DOHH2 (cell line): ENCODE measurements at regions not wholly inside any gene's neighbourhood (a gene's known extent, or its start where the extent isn't known, plus 50 kb on each side); places are given as distances from the start of the nearest gene placed in this dataset.

Experiments used
- H3F3A ChIP-seq: fragments of 200-600 bp; sonication (generic), shearing (Covaris generic); 2 replicates; pipeline ENCODE4 v1.6.0; 2016; ENCODE audit warnings: antibody characterized with exemption, mild to moderate bottlenecking; ENCODE audit not compliant: control insufficient read depth, insufficient read depth
- H3K27ac ChIP-seq: fragments of 200-600 bp; sonication (generic); 2 replicates; pipeline ENCODE4 v1.5.1; 2014; ENCODE audit warnings: low read depth, mild to moderate bottlenecking, low read length, moderate library complexity
- H3K27me3 ChIP-seq: fragments of 200-600 bp; sonication (generic); 2 replicates; pipeline ENCODE4 v1.6.1; 2014; ENCODE audit warnings: mild to moderate bottlenecking, low read length, mixed read lengths; ENCODE audit not compliant: control insufficient read depth
- H3K36me3 ChIP-seq: fragments of 200-600 bp; sonication (generic); 2 replicates; pipeline ENCODE4 v1.6.1; 2014; ENCODE audit warnings: mild to moderate bottlenecking, low read length, moderate library complexity, mixed read lengths; ENCODE audit not compliant: control insufficient read depth
- H3K4me1 ChIP-seq: fragments of 200-600 bp; sonication (generic); 2 replicates; pipeline ENCODE4 v1.6.1; 2014; ENCODE audit warnings: mild to moderate bottlenecking, low read length, mixed read lengths; ENCODE audit not compliant: control insufficient read depth
- H3K4me2 ChIP-seq: fragments of 200-600 bp; sonication (generic); 2 replicates; pipeline ENCODE4 v1.6.0; 2014; ENCODE audit warnings: mild to moderate bottlenecking, low read length, moderate library complexity
- H3K4me3 ChIP-seq: fragments of 200-600 bp; sonication (generic); 2 replicates; pipeline ENCODE4 v1.5.1; 2014; ENCODE audit warnings: mild to moderate bottlenecking, low read length, mixed read lengths
- H3K79me2 ChIP-seq: fragments of 200-600 bp; sonication (generic); 2 replicates; pipeline ENCODE4 v1.6.1; 2014; ENCODE audit warnings: mild to moderate bottlenecking, low read length, mixed read lengths; ENCODE audit not compliant: control insufficient read depth
- H3K9me2 ChIP-seq: fragments of 200-600 bp; sonication (generic); replicated peaks from 2 replicates; pipeline ENCODE4 v1.6.1; 2014; ENCODE audit warnings: mild to moderate bottlenecking, low read length, mixed read lengths; ENCODE audit not compliant: control insufficient read depth
- H3K9me3 ChIP-seq: fragments of 200-600 bp; sonication (generic); 2 replicates; pipeline ENCODE4 v1.6.1; 2014; ENCODE audit warnings: antibody characterized with exemption, low read length, mixed read lengths; ENCODE audit not compliant: control insufficient read depth, insufficient read depth
- H4K20me1 ChIP-seq: fragments of 200-600 bp; sonication (generic); 2 replicates; pipeline ENCODE4 v1.6.0; 2014; ENCODE audit warnings: low read depth, mild to moderate bottlenecking, antibody characterized with exemption, low read length, moderate library complexity; ENCODE audit not compliant: control insufficient read depth, insufficient read depth
- CTCF ChIP-seq: fragments of 200-600 bp; sonication (generic); IDR thresholded peaks from one replicate; pipeline ENCODE4 v1.5.1; 2014; ENCODE audit warnings: antibody characterized with exemption, mild to moderate bottlenecking, low read depth, low read length; ENCODE audit not compliant: poor library complexity, severe bottlenecking
- EZH2phosphoT487 ChIP-seq: fragments of 200-600 bp; sonication (generic); IDR thresholded peaks from 2 replicates; pipeline ENCODE4 v1.6.1; 2017; ENCODE audit warnings: borderline replicate concordance, mild to moderate bottlenecking, antibody characterized with exemption, low read length, moderate library complexity, mixed read lengths

GRCh38 chr5:143972068-143972467 lies 160.1 kb downstream of the HMHB1 start:
- peaks cover 53% of the 10 kb centered on the region for H3K4me1 ChIP-seq
- peak overlapping the region; percentile 52 for H3K4me2 ChIP-seq
- no peaks in the 10 kb centered on the region for H3K36me3 ChIP-seq
- TF ChIP-seq EZH2phosphoT487 (no peak), CTCF (no peak)
- H3K79me2 ChIP-seq: no peaks in the 10 kb centered on the region
- peaks cover 9% of the 10 kb centered on the region; the same call in 1 of the 2 replicates for H3F3A ChIP-seq
- H3K27me3 ChIP-seq: no peaks in the 10 kb centered on the region
- H3K4me3 ChIP-seq: no peak overlapping the region
- H4K20me1 ChIP-seq: no peaks in the 10 kb centered on the region
- H3K9me2 ChIP-seq: no peaks in the 10 kb centered on the region
- H3K27ac ChIP-seq: peak overlapping the region; percentile 47
- no peaks in the 10 kb centered on the region for H3K9me3 ChIP-seq

- no peaks in the 10 kb centered on the region for H3K27me3 ChIP-seq
- no peaks in the 10 kb centered on the region for H4K20me1 ChIP-seq
- H3K9me2 ChIP-seq: no peaks in the 10 kb centered on the region
- H3K27ac ChIP-seq: no peak overlapping the region
- no peak overlapping the region for H3K4me2 ChIP-seq
- H3K9me3 ChIP-seq: no peaks in the 10 kb centered on the region
- no peak overlapping the region for H3K4me3 ChIP-seq
- H3K36me3 ChIP-seq: no peaks in the 10 kb centered on the region
- no peaks in the 10 kb centered on the region for H3K79me2 ChIP-seq
- peaks cover 9% of the 10 kb centered on the region; the same call in 1 of the 2 replicates for H3F3A ChIP-seq
- H3K4me1 ChIP-seq: peaks cover 38% of the 10 kb centered on the region
- TF ChIP-seq EZH2phosphoT487 (no peak), CTCF (no peak)
These were observed 164.1 kb downstream of the HMHB1 start for GRCh38 chr5:143976055-143976454.

- no peaks in the 10 kb centered on the region for H3K79me2 ChIP-seq
- no peaks in the 10 kb centered on the region for H3K9me3 ChIP-seq
- H3K4me2 ChIP-seq: no peak overlapping the region
These were observed 166.0 kb downstream of the HMHB1 start for GRCh38 chr5:143977891-143978461.

More at GRCh38 chr5:143977891-143978461, 166.0 kb downstream of the HMHB1 start:
- H4K20me1 ChIP-seq: no peaks in the 10 kb centered on the region
- no peaks in the 10 kb centered on the region for H3F3A ChIP-seq
- H3K4me3 ChIP-seq: no peak overlapping the region
- TF ChIP-seq CTCF: no peak
- no peak for TF ChIP-seq EZH2phosphoT487
- no peaks in the 10 kb centered on the region for H3K36me3 ChIP-seq
- H3K27ac ChIP-seq: no peak overlapping the region
- H3K4me1 ChIP-seq: peaks cover 19% of the 10 kb centered on the region
- H3K9me2 ChIP-seq: no peaks in the 10 kb centered on the region
- H3K27me3 ChIP-seq: no peaks in the 10 kb centered on the region
